ENCODE measurements at regions not wholly inside any gene's neighbourhood (a gene's known extent, or its start where the extent isn't known, plus 50 kb on each side); places are given as distances from the start of the nearest gene placed in this dataset.

- no peak for TF ChIP-seq CTCF (IDR thresholded peaks at IDR 0.05)
- no peak for TF ChIP-seq POLR2A (IDR thresholded peaks at IDR 0.05)
- TF ChIP-seq POLR2AphosphoS5 (IDR thresholded peaks at IDR 0.05), result no peak
Observed at GRCh38 chr22:34462795-34463194, 542.5 kb upstream of the LARGE1 start.
